HG03442 (cell line): ENCODE measurements at regions not wholly inside any gene's neighbourhood (a gene's known extent, or its start where the extent isn't known, plus 50 kb on each side); places are given as distances from the start of the nearest gene placed in this dataset.

Source experiments
- ATAC-seq: cut with Tn5 transposase; IDR thresholded peaks from one replicate; pipeline ENCODE4 v1.9.1; 2021; ENCODE audit warnings: mild to moderate bottlenecking, moderate library complexity; ENCODE audit not compliant: unreplicated experiment

- no peak for ATAC-seq
These were observed 279.0 kb downstream of the ARAP2 start for GRCh38 chr4:35965300-35965699.

GRCh38 chr4:35966566-35966965, 277.7 kb downstream of the ARAP2 start:
- peak; percentile 36 for ATAC-seq

- peak; percentile 73 for ATAC-seq
These were observed 273.9 kb downstream of the ARAP2 start for GRCh38 chr4:35970366-35970960.

- no peak for ATAC-seq
These were observed 271.5 kb downstream of the ARAP2 start for GRCh38 chr4:35972814-35973213.

- peak; percentile 66 for ATAC-seq
These were observed 268.5 kb downstream of the ARAP2 start for GRCh38 chr4:35975617-35976355.

GRCh38 chr4:35978551-35978950, 265.8 kb downstream of the ARAP2 start:
- ATAC-seq, result no peak

GRCh38 chr4:35982318-35982717, 262.0 kb downstream of the ARAP2 start:
- ATAC-seq, result no peak

- ATAC-seq, result no peak
These were observed 257.8 kb downstream of the ARAP2 start for GRCh38 chr4:35986537-35986936.

- no peak for ATAC-seq
These were observed 250.7 kb downstream of the ARAP2 start for GRCh38 chr4:35993606-35994005.

- no peak for ATAC-seq
These were observed 243.3 kb downstream of the ARAP2 start for GRCh38 chr4:36000941-36001557.

- ATAC-seq, result no peak
These were observed 241.3 kb downstream of the ARAP2 start for GRCh38 chr4:36003051-36003450.

- ATAC-seq, result no peak
These were observed 240.0 kb downstream of the ARAP2 start for GRCh38 chr4:36004204-36004851.

GRCh38 chr4:36006226-36006625, 238.1 kb downstream of the ARAP2 start:
- ATAC-seq, result no peak

GRCh38 chr4:36010397-36010929, 233.9 kb downstream of the ARAP2 start:
- ATAC-seq, result no peak

GRCh38 chr4:36011381-36011780, 232.9 kb downstream of the ARAP2 start:
- ATAC-seq, result no peak

- ATAC-seq, result no peak
These were observed 231.8 kb downstream of the ARAP2 start for GRCh38 chr4:36012503-36012902.

- ATAC-seq, result no peak
These were observed 231.1 kb downstream of the ARAP2 start for GRCh38 chr4:36013206-36013605.
